ENCODE measurements at regions not wholly inside any gene's neighbourhood (a gene's known extent, or its start where the extent isn't known, plus 50 kb on each side); places are given as distances from the start of the nearest gene placed in this dataset.
"Not testable (repeated sequence)": the region's sequence is repeated elsewhere in the genome, so short reads cannot be mapped to it uniquely, and the experiment has no call there.

DNA sequence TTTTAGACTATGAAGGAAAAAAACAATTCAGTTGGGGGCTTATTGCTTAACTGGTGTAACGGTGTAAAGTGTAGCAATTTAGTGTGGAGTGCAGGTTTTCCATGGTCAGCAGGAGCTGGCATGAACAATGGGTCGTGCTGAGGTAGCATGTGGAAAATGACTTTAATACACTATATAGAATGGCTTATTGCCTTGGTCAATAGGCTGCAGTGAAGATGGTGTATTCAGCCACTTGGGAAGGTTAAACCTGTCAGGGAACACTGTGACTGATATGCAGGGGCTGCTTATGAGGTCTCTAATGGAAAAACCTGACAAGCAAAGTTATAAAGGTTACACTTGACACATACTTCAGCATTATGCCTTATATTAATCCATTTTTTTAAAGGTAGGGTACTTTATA, 764.7 kb upstream of the ARRDC3 start:
- no peak for DNase-seq
- BruUV-seq (replicated peaks) = no TSS peak
- CTCF ChIA-PET = no interaction called here
- Mint-ChIP-seq H3K4me1 (ENCODE audit: low read depth, unreplicated experiment) (peaks cover 15% of the 10 kb centered on the region), H3K27ac (ENCODE audit: unreplicated experiment) (no peak overlapping the region), H3K4me3 (ENCODE audit: low read depth, unreplicated experiment) (no peak overlapping the region), H3K36me3 (ENCODE audit: insufficient read depth, unreplicated experiment) (no peaks in the 10 kb centered on the region), H3K27me3 (ENCODE audit: unreplicated experiment) (no peaks in the 10 kb centered on the region), H3K9me3 (ENCODE audit: low read depth, unreplicated experiment) (no peaks in the 10 kb centered on the region)
- intact Hi-C loops (cut with micrococcal nuclease; ENCODE audit: unreplicated experiment) = no loop called here
- no peak for TF ChIP-seq CTCF (IDR thresholded peaks at IDR 0.05; ENCODE audit: unreplicated experiment)

GRCh38 chr5:92147266-92147665, 764.1 kb upstream of the ARRDC3 start:
- no TSS peak for BruUV-seq (replicated peaks)

DNA sequence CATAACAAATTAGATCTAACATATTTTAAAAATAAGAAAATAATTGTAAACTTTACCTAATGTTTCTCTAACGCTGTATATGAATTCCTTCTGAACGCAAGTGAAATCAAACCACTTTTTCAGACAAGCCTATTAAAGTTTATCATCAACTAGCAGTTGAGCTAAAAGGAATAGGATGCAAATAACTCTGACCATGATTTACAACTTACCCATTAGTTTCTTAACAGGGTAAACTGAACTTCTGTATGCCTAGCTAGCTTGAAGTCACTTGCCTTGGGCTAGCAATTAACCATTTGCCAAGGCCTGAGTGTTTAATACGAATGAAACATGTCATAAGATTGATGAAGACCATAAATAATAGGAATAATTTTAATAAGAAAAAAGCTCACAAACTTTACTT, 762.7 kb upstream of the ARRDC3 start:
- no peak for DNase-seq
- Mint-ChIP-seq H3K9me3 (ENCODE audit: low read depth, unreplicated experiment) (no peaks in the 10 kb centered on the region), H3K36me3 (ENCODE audit: insufficient read depth, unreplicated experiment) (no peaks in the 10 kb centered on the region), H3K4me3 (ENCODE audit: low read depth, unreplicated experiment) (no peak overlapping the region), H3K27me3 (ENCODE audit: unreplicated experiment) (no peaks in the 10 kb centered on the region), H3K4me1 (ENCODE audit: low read depth, unreplicated experiment) (peaks cover 15% of the 10 kb centered on the region), H3K27ac (ENCODE audit: unreplicated experiment) (no peak overlapping the region)
- intact Hi-C loops (cut with micrococcal nuclease; ENCODE audit: unreplicated experiment) = no loop called here
- BruUV-seq (replicated peaks) = no TSS peak
- CTCF ChIA-PET = interaction anchor here (1.0 to 1.3 kb wide), 3 partner anchors 11 to 54 kb away, joined by 3 read pairs; no protein-coding TSS in a partner anchor
- TF ChIP-seq CTCF (IDR thresholded peaks at IDR 0.05; ENCODE audit: unreplicated experiment) = no peak

More at GRCh38 chr5:92147266-92147665, 764.1 kb upstream of the ARRDC3 start:
- Mint-ChIP-seq H3K27ac (ENCODE audit: unreplicated experiment) (no peak overlapping the region), H3K9me3 (ENCODE audit: low read depth, unreplicated experiment) (no peaks in the 10 kb centered on the region), H3K36me3 (ENCODE audit: insufficient read depth, unreplicated experiment) (no peaks in the 10 kb centered on the region), H3K27me3 (ENCODE audit: unreplicated experiment) (no peaks in the 10 kb centered on the region), H3K4me1 (ENCODE audit: low read depth, unreplicated experiment) (peaks cover 15% of the 10 kb centered on the region), H3K4me3 (ENCODE audit: low read depth, unreplicated experiment) (no peak overlapping the region)
- intact Hi-C loops (cut with micrococcal nuclease; ENCODE audit: unreplicated experiment) = no loop called here
- no peak for TF ChIP-seq CTCF (IDR thresholded peaks at IDR 0.05; ENCODE audit: unreplicated experiment)
- CTCF ChIA-PET = no interaction called here
- no peak for DNase-seq

DNA sequence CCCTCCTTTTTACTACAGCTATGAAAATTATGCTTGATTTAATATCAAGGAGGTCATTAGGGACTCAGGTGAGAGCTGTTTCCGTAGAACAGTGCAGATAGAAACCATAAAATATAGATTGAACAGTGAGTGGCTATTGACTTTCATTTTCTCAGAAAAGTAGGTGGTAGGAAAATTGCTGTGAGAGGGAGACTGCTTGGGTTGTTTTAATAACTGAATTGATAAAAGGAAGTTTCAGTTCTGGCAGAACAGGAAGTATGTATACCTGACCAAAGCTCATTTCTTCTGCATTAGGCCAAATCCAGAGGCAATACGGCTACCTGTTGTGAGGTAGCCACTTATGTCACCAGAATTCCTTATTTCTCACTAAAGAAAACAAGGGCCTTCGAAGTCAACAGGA, 761.7 kb upstream of the ARRDC3 start:
- DNase-seq = no peak
- no peak overlapping the region for H3K4me3 Mint-ChIP-seq (ENCODE audit: low read depth, unreplicated experiment)
- no peaks in the 10 kb centered on the region for H3K27me3 Mint-ChIP-seq (ENCODE audit: unreplicated experiment)

DNA sequence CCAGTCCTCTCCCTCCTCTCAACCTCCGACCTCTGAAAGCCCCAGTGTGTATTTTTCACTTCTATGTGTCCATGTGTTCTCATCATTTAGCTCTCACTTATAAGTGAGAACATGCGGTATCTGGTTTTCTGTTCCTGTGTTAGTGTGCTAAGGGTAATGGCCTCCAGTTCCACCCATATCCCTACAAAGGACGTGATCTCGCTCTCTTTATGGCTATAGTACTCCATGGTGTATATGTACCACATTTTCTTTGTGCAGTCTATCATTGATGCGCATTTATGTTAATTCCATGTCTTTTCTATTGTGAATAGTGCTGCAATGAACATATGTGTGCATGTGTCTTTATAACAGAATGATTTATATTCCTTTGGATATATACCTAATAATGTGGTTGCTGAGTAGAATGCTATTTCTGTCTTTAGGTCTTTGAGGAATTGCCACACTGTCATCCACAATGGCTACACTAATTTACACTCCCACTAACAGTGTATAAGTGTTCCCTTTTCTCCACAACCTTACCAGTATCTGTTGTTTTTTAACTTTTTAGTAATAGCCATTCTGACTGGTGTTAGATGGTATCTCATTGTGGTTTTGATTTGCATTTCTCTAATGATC, 749.3 kb upstream of the ARRDC3 start:
- H3K27ac Mint-ChIP-seq (ENCODE audit: unreplicated experiment); DNase-seq; H3K27me3 Mint-ChIP-seq (ENCODE audit: unreplicated experiment); intact Hi-C loops (cut with micrococcal nuclease; ENCODE audit: unreplicated experiment); H3K36me3 Mint-ChIP-seq (ENCODE audit: insufficient read depth, unreplicated experiment); H3K4me3 Mint-ChIP-seq (ENCODE audit: low read depth, unreplicated experiment); H3K4me1 Mint-ChIP-seq (ENCODE audit: low read depth, unreplicated experiment); H3K9me3 Mint-ChIP-seq (ENCODE audit: low read depth, unreplicated experiment); BruUV-seq (replicated peaks): not testable (repeated sequence)
- CTCF ChIA-PET = interaction anchor here (1.6 kb wide), 1 partner anchor 12 kb away, joined by 3 read pairs; no protein-coding TSS in a partner anchor

More for the DNA sequence above, 761.7 kb upstream of the ARRDC3 start:
- Mint-ChIP-seq H3K9me3 (ENCODE audit: low read depth, unreplicated experiment) (no peaks in the 10 kb centered on the region), H3K27ac (ENCODE audit: unreplicated experiment) (no peak overlapping the region), H3K4me1 (ENCODE audit: low read depth, unreplicated experiment) (peaks cover 15% of the 10 kb centered on the region), H3K36me3 (ENCODE audit: insufficient read depth, unreplicated experiment) (no peaks in the 10 kb centered on the region)
- CTCF ChIA-PET = interaction anchor here (0.6 to 1.3 kb wide), 4 partner anchors 12 to 794 kb away, joined by 3 to 5 read pairs (median 3); no protein-coding TSS in a partner anchor
- no peak for TF ChIP-seq CTCF (IDR thresholded peaks at IDR 0.05; ENCODE audit: unreplicated experiment)
- intact Hi-C loops (cut with micrococcal nuclease; ENCODE audit: unreplicated experiment) = no loop called here
- no TSS peak for BruUV-seq (replicated peaks)
